ENCODE measurements at regions not wholly inside any gene's neighbourhood (a gene's known extent, or its start where the extent isn't known, plus 50 kb on each side); places are given as distances from the start of the nearest gene placed in this dataset.
"Not testable (repeated sequence)": the region's sequence is repeated elsewhere in the genome, so short reads cannot be mapped to it uniquely, and the experiment has no call there.

DNA sequence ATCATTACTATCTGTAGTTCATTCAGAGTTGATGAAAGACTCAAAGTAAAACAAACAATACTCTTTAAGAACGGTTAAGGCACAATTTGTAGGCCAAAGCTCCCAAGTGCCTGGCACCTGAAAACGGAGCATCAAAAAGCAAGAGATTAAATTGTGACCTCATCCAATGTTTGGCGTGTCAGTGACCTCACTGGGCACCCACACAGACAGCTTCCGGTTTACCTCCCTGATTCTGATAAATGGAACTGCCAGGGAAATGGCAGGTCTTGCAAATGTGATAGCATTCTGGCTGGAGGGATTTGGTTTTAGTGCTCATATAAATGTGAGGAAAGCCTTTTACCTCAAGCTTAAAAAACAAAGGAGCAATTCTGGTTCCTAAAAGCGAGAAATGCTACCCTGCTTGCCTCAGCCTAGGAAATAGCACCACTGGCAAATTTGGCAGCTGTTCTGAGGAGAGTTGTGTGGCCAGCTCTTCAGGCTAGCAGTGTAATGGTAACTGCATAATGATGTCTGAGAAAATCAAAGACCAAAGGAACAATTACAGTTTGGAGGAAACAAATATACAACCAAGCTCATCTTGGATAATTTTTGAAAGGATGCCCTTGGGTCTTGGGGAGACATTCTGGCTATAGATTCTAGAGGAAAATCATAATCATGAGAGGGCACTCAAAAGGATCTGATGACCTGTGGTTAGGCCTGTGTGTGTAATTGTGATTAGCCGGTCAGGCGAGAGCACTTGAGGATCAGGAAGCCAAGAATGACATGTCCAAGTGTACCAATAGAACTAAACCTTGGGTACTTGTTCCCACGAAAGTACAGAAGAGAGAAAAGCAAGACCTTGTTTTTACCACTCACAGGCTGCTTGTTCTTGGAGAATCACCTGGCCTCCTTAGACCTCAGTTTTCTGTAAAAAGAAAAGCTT lies 174.3 kb downstream of the TFAP2B start:
- no peak for DNase-seq (ENCODE audit: low read depth in 4 of 4, low spot score in 2 of 4)

DNA sequence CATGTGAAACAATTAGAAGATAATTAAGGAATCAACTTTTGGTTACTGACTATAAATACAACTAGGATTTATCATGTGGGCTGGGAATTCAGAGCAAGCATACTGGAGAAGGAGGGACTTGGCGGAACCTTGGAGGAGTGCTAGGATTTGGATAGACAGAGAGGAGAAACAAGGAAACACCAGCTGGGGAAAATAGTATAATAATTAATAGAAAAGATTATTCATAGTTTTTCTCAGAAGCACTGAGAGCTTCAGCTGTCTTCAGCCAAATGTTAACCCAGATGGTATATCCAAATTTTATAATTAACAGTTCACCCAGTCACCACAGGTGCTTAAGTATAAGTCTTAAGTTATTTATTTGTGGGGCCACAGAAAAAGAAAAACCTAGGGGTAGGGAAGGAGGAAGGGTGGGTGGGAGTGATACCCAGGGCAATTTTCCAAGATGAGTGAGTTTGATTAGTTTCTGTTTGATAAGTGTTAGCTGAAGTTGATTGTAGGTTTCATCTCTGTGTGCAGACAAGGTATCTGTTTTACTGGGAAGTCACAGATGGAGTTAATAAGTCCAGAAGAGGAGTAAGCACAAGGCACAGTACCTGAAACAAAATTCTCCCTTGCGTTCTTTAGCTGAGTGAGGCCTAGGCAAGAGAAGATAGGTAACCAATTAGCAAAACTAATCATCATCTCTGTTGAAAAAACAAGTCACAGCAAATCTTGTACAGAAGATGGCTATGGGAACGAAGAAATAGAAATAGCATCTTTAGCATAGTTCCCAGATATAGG lies 175.5 kb downstream of the TFAP2B start:
- DNase-seq (ENCODE audit: low read depth in 4 of 4, low spot score in 2 of 4), result no peak

DNA sequence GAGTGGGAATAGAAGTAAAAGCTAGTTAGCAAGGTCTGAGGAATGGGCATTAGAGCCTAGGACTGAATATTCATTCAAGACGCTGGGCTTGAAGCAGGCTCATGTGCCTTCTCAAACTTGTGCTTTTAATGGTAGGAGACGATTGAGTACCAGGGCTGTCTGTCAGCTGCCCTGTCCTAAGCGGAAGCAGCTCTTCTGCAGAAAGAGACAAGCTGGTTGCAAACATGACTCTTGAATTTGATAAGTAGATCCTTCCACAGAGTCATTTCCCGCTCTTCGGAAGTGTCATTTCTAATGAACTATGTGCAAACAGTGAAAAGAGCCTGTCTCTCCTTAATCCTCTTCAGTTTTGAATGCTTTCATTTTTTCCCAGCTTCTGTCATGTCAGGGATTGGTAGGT lies 176.4 kb downstream of the TFAP2B start:
- DNase-seq (ENCODE audit: low read depth in 4 of 4, low spot score in 2 of 4), result no peak

DNA sequence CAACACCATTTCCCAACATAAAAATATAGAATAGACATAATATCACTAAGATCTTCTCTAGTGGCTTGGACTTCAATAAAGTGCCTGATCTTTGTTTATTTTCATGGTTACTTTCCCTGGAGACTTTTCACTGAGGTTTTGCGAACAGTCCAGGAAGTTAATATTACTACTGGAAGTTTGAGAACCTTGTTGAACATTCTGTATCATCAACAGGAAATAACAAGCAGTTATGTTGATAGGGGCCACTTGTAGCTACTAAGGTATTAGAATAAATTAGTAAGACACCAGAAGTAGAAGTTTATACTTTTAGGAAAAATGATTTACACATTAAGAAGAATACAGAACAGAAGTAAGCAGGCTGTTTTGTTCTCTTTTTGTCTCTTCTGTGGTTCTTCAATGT lies 180.2 kb downstream of the TFAP2B start:
- no peak for DNase-seq (ENCODE audit: low read depth in 4 of 4, low spot score in 2 of 4)

DNA sequence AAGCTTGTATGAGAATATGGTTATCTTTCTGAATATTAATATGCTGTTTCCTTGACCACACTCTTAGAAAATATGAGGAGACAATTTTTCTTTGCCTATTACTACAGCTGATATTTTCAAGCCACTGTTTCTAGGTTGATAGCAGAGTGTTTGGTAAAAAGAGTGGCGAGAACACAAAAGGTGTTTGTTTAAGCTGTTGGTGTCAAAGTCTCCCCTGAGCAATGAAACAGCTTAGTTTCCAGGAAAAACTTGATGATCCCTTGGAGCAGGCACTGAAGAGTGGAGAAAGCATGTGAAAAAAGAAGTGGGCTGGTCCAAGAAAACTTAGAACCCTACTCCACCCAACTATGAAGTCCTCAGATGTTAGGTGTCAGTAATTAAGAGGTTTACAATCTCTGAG lies 182.7 kb downstream of the TFAP2B start:
- DNase-seq (ENCODE audit: low read depth in 4 of 4, low spot score in 2 of 4), result no peak

DNA sequence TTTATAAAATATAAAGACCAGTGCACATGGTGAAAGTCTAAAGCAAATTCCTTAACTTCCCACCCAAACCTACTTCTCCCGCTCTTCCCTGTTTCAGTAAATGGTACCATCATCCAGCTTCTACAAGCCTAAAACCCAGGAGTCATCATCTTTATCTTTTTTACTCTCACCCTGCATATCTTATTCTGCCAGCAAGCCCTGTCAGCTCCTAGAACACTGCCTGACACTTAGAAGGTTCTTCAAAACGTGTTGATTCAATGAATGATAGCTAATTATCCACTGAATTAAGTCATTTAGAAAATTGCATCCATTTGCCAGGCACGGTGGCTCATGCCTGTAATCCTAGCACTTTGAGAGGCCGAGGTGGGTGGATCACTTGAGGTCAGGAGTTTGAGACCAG lies 185.7 kb downstream of the TFAP2B start:
- no peak for DNase-seq (ENCODE audit: low read depth in 4 of 4, low spot score in 2 of 4)

DNA sequence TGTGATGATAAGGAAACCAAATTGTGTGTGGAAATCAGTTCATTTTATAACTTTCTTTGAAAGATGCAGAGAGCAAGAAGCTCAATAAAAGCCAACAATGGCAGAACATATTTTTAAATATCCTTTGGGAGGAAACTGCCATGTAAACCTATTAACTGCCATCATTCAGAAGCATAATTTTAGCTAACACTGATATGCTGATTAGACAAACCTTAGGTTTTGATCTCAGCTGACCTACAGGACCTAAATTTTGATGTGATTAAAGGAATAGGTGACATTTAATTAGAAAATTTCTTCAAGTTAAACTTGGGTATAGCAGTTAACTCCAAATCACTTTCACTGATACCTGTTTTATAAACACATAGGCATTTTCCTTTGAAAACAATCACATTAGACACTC lies 187.1 kb downstream of the TFAP2B start:
- DNase-seq (ENCODE audit: low read depth in 4 of 4, low spot score in 2 of 4), result no peak

DNA sequence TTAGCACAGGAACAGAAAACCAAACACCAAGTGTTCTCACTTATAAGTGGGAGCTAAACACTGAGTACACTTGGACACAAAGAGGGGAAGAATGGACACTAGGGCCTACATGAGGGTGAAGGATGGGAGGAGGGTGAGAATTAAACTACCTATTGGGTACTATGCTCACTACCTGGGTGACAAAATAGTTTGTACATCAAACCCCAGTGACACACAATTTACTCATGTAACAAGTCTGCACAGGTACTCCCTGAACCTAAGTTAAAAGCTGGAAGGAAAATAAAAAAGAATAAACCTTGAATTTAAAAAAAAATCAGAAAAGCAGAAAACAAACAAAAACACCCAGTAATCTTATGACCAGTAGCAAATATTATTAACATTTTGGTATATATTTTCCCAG lies 188.6 kb downstream of the TFAP2B start:
- no peak for DNase-seq (ENCODE audit: low read depth in 4 of 4, low spot score in 2 of 4)

DNA sequence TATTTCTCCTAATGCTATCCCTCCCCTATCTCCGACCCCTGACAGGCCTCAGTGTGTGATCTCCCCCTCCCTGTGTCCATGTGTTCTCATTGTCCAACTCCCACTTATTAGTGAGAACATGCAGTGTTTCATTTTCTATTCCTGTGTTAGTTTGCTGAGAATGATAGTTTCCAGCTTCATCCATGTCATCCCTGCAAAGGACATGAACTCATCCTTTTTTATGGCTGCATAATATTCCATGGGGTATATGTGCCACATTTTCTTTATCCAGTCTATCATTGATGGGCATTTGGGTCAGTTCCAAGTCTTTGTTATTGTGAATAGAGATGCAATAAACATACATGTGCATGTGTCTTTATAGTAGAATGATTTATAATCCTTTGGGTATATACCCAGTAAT lies 190.0 kb downstream of the TFAP2B start:
- DNase-seq (ENCODE audit: low read depth in 4 of 4, low spot score in 2 of 4), result not testable (repeated sequence)

DNA sequence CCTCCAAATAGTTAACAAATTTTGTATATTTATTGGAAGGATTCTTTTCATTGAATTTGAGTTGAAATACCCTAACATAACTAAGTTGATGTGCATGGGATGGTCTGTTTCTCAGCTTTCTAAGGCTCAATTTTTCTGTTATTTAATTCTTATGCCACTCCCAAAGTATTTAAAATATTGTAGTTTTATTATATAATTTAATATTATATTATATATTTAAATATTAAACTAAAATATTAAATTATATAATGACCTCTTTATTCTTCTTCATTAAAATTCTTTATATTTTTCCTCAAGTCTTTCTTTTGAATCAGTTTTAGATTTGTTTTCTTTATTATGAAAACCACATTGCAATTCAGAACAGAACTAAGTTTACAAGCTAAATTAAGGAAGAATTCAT lies 194.7 kb downstream of the TFAP2B start:
- DNase-seq (ENCODE audit: low read depth in 4 of 4, low spot score in 2 of 4), result no peak

DNA sequence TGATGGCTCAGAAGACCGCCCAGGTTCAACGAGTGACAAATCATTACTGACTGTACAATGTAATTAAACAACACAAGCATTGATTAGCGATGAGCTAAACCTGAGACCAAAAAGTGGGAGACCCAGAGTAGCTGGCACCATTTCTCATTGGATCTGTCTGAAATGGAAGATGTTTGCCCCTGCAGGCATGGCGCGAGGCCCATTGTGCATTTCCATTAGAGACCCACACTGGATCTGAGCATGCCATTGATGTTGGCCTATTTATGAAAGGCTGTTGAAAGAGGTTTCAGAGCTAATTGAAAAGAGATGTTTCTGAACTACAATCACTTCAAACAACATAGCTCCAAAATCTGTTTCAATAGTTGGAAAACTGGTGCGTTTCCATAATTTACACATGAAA lies 196.7 kb downstream of the TFAP2B start:
- DNase-seq (ENCODE audit: low read depth in 4 of 4, low spot score in 2 of 4), result no peak

DNA sequence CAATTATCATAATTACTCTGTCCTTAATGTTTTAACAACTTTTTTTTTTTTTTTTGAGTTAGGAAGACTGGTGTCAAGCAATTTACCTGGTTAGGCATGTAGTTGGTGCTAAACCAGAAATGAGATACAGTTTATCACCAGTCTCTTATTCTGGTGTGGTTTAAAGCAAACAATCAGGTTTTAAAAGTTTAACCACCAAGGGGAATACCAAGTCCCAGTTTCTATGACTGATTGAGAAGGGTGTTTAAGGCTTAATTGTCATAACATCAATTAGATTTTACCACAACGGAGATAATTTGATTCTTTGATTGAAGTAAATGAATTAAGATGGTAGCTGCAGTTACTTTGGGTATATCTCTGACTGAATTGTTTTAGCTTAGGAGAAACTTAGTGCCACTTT lies 197.8 kb downstream of the TFAP2B start:
- DNase-seq (ENCODE audit: low read depth in 4 of 4, low spot score in 2 of 4), result no peak

DNA sequence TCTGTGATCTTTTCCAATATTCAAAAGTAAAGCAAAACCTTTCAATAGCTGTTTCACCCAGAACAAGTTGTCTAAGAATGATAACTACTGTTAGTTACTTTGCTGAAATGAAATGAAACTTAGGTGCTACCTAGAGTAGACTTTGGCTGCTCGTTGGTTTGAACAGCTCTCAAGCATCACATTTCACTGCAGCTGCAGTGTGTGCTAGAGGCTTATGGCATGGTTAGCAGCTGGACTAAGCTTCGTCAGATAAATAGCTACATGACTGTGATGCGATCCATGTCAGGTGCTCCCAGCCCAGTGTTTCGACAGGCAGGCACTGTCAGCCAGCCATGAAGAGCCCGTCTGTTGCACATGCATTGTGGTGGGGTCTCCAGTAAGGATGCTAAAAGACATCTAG lies 201.1 kb downstream of the TFAP2B start:
- DNase-seq (ENCODE audit: low read depth in 4 of 4, low spot score in 2 of 4), result no peak

DNA sequence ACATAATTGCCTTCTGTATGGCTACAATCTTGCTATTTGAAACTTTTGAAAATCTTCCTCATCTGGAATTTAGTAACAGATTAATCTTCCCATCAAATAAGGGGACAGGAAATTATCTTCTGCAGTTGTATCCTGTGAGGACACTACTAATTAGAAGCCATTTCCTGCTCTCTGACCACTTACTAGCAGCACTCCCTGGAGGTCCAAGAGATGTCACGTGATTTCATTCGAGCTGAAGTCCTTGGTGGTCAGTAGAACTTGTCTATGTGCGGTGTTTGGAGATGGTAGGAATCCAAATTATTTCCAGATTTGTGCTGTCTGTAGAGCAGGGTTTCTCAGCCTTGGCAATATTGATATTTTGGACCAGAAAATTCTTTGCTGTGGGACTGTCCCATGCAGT lies 202.5 kb downstream of the TFAP2B start:
- DNase-seq (ENCODE audit: low read depth in 4 of 4, low spot score in 2 of 4), result no peak

DNA sequence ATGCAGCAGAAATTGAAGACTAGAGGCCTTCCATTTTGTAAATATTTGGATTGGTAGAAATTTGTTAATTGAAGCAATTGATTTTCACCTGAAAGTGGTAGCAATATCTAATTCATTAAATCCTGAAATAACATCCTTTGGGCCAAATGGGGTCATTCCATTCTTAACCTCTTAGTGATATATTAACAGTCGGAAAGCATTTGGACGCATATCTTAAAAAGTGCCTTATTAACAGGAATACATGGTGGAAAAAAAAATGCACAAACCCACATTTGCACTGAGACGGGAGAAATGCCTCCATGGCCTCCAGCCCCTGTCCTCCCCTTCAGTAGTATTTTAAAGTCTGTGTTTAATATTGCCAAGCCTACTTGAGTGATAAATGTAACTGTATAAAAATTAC lies 205.5 kb downstream of the TFAP2B start:
- no peak for DNase-seq (ENCODE audit: low read depth in 4 of 4, low spot score in 2 of 4)

DNA sequence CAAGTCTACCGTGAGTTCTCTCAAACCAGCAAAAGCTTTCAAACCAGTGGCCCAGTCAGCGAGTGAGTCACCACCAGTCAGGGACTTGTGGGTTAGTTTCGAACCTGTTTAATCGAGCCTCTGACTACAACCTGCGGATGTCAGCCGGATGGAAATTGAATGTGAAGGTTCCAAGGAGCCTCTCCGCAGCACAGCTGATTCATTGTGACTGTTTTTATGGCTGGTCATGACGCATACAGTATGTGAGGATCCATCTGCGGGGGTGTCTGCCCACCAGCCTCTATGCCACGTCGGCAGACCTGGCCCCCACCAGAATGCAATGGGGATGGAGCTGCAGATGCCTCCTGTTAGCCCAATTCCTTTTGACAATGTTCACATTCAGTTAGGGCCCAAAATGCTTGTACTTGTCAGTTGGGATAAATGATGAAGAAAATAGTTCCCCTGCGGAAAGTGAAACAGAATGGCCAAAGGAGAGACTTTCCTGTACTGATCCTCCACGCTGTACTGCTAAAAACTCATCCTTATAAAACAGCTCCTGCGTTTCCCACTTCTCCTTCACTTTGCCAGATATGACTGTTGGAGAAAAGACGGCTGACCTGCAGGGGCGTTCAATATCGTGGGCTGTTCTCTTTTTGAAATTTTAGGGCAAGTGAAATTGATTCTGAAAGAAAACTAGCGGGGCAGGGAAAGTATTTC lies 206.6 kb downstream of the TFAP2B start:
- DNase-seq (ENCODE audit: low read depth in 4 of 4, low spot score in 2 of 4), result no peak

DNA sequence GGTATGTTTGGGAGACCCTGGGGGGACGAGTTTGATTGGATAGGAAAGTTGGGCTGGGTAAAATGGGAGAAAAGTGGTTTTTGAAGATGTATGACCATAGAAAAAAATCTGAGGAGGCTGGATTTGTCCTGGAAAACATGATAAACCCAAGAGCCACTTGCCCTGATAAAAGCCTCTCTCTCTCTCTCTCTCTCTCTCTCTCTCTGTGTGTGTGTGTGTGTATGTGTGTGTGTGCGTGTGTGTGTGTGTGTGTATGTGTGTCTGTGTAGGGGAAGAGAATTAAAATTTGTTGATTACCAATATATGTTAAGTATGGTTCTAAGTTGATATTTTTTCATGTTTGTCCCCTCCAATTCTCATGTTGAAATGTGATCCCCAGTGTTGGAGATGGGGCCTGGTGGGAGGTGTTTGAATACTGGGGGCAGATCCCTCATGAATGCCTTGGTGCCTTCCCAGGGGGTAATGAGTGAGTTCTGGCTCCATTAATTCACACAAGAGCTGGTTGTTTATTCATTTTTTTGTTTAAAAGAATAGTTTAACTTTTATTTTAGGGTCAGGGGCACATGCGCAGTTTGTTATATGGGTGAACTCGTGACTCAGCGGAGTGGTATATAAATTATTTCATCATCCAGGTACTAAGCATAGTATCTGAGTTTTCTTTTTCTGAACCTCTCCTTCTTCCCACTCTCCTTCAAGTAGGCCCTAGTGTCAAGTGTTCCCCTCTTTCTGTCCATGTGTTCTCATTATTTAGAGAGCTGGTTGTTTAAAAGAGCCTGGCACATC lies 208.8 kb downstream of the TFAP2B start:
- no peak for DNase-seq (ENCODE audit: low read depth in 4 of 4, low spot score in 2 of 4)

DNA sequence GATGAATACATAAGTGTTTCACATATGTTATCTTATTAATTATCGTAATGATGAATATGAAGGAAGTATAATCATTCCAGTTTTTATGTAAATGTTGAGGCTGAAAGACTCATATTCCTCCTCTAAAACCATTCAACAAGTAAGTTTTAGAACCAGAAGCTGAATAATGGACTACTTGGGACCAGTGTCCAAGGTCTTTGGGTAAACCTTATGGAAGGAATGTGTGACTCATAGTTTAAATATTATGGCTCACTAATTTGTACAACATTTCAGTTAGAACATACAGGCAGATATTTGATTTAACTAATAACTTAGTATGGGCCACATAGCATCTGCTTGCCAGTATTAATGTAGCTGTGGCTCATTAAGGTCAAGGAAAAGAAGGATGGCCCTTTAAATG lies 209.6 kb downstream of the TFAP2B start:
- DNase-seq (ENCODE audit: low read depth in 4 of 4, low spot score in 2 of 4), result no peak

DNA sequence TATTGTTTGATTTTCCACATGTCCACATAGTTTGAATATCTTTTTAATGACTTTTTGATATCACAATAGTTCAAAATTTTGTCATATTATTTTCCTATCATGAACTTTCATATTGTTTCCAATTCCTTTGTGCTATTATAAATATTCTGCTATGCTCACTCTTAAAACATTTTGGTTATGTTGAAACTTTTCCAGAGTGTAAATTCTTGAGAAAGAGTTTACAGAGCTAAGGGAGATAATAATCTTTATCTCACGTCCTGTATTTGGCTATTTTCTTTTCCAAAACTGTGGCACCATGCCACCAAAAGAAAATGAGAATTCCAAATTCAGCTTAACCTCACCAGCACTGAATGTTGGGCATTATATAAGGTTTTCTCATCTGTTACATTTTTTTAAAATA lies 210.9 kb downstream of the TFAP2B start:
- no peak for DNase-seq (ENCODE audit: low read depth in 4 of 4, low spot score in 2 of 4)

DNA sequence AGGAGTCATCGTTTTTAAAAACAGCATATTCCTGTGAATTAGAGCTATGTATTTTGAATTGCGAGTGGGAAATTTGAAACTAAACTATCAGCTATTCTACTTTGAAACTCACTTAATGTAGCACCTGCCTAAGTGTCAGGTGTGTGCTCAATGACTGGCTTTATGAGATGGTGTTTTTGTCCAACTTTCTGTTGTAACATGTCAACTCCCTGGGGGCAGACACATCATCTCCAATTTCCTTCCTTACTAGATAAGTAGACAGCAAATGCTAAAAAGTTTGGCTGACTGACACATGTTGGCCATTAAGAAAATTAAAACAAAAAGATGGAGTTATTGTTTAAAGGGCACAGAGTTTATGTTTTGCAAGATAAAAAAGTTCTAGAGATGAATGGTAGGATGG lies 226.9 kb downstream of the TFAP2B start:
- no peak for DNase-seq (ENCODE audit: low read depth in 4 of 4, low spot score in 2 of 4)

All from left renal cortex interstitium (tissue), 4 donors.